Chondrocyte (in vitro differentiated cells): ENCODE measurements at regions not wholly inside any gene's neighbourhood (a gene's known extent, or its start where the extent isn't known, plus 50 kb on each side); places are given as distances from the start of the nearest gene placed in this dataset.

Experiments
- DNase-seq: peaks from one replicate; pipeline ENCODE4 v3.0.0; 2021; ENCODE audit warnings: mixed read lengths, low spot score
- H3K27ac Mint-ChIP-seq: one replicate; pipeline ENCODE4 v1.8.0; 2021; ENCODE audit warnings: mild to moderate bottlenecking, moderate library complexity, mixed read lengths; ENCODE audit not compliant: unreplicated experiment
- H3K27me3 Mint-ChIP-seq: 2 replicates; pipeline ENCODE4 v1.8.0; 2021; ENCODE audit warnings: low read depth, mixed read lengths
- H3K36me3 Mint-ChIP-seq: 2 replicates; pipeline ENCODE4 v1.8.0; 2021; ENCODE audit warnings: low read depth, mixed read lengths
- H3K4me1 Mint-ChIP-seq: 2 replicates; pipeline ENCODE4 v1.8.0; 2021; ENCODE audit warnings: low read depth, mild to moderate bottlenecking, mixed read lengths
- H3K4me3 Mint-ChIP-seq: one replicate; pipeline ENCODE4 v1.8.0; 2021; ENCODE audit warnings: mild to moderate bottlenecking, moderate library complexity, mixed read lengths; ENCODE audit not compliant: unreplicated experiment
- H3K9me3 Mint-ChIP-seq: 2 replicates; pipeline ENCODE4 v1.8.0; 2021; ENCODE audit warnings: low read depth, mixed read lengths
- TF ChIP-seq, protein P1 (sequence below): fragments of 200-600 bp; sonication (generic); IDR thresholded peaks from 2 replicates; pipeline ENCODE4 v1.5.0; 2021; ENCODE audit warnings: antibody characterized with exemption, mild to moderate bottlenecking, moderate library complexity

DNA sequence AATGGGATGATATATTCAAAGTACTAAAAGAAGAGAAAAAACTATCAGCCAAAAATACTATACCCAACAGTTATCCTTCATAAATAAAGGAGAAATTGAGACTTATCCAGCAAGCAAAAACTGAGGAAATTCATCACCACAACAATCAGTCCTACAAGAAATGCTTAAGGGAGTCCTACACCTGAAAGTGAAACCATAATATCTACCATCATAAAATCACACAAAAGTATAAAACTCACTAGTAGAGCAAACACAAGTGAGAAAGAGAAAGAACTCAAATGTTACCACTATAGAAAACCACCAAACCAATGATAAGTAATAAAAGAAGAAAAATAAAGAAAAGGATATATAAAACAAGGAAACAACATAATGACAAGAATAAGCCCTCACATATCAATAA lies 103.6 kb upstream of the NEO1 start:
- H3K4me1 Mint-ChIP-seq = no peaks in the 10 kb centered on the region
- H3K36me3 Mint-ChIP-seq = peaks cover 2% of the 10 kb centered on the region
- H3K27me3 Mint-ChIP-seq = peaks cover 25% of the 10 kb centered on the region
- TF ChIP-seq, protein P1, sequence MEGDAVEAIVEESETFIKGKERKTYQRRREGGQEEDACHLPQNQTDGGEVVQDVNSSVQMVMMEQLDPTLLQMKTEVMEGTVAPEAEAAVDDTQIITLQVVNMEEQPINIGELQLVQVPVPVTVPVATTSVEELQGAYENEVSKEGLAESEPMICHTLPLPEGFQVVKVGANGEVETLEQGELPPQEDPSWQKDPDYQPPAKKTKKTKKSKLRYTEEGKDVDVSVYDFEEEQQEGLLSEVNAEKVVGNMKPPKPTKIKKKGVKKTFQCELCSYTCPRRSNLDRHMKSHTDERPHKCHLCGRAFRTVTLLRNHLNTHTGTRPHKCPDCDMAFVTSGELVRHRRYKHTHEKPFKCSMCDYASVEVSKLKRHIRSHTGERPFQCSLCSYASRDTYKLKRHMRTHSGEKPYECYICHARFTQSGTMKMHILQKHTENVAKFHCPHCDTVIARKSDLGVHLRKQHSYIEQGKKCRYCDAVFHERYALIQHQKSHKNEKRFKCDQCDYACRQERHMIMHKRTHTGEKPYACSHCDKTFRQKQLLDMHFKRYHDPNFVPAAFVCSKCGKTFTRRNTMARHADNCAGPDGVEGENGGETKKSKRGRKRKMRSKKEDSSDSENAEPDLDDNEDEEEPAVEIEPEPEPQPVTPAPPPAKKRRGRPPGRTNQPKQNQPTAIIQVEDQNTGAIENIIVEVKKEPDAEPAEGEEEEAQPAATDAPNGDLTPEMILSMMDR = no peak
- no peak overlapping the region for H3K27ac Mint-ChIP-seq
- H3K4me3 Mint-ChIP-seq = no peak overlapping the region
- H3K9me3 Mint-ChIP-seq = peaks cover 13% of the 10 kb centered on the region
- DNase-seq = no peak

DNA sequence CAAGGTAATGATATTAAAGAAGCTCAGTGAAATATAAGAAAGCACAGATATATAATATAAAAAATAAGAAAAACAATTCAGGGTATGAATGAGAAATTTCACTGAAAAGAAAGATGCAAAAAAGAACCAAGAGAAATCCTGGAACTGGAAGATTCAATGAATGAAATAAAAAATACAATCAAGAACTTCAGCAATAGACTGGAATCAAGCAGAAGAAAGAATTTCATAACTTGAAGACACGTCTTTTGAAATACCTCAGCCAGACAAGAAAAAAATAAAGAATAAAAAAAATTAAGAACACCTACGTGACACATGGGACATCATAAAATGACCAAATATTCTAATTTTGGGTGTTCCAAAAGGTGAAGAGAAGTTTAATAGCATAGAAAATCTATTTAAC lies 104.6 kb upstream of the NEO1 start:
- Mint-ChIP-seq H3K4me3 (no peak overlapping the region), H3K9me3 (peaks cover 13% of the 10 kb centered on the region)

DNA sequence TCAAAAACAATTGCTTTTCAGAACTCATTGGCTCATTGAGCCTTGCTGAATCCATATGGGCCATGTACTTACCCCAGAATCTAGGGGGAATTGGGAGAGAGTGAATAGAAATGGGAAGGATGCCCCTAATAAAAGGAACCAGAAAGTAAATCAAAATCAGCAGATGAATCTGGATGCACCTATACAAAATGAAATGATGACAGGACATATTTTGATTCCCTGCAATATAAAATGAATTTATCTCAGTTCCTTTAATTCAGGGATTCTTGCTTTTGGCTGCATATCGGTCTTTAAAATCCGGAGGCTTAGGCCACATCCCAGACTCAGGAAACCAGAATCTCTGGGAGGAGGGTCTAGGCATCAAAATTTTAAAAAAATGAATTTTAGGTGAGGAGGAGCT lies 107.7 kb upstream of the NEO1 start:
- H3K27ac Mint-ChIP-seq = no peak overlapping the region
- no peaks in the 10 kb centered on the region for H3K4me1 Mint-ChIP-seq
- peaks cover 13% of the 10 kb centered on the region for H3K9me3 Mint-ChIP-seq
- DNase-seq = no peak
- H3K27me3 Mint-ChIP-seq = peaks cover 15% of the 10 kb centered on the region
- TF ChIP-seq, protein P1 = no peak
- no peak overlapping the region for H3K4me3 Mint-ChIP-seq
- H3K36me3 Mint-ChIP-seq = peaks cover 2% of the 10 kb centered on the region

More for the DNA sequence above, 104.6 kb upstream of the NEO1 start:
- Mint-ChIP-seq H3K36me3 (peaks cover 2% of the 10 kb centered on the region), H3K27ac (no peak overlapping the region), H3K4me1 (no peaks in the 10 kb centered on the region), H3K27me3 (peaks cover 20% of the 10 kb centered on the region)
- DNase-seq = no peak
- TF ChIP-seq, protein P1 = no peak

- Mint-ChIP-seq H3K9me3 (peaks cover 3% of the 10 kb centered on the region), H3K27ac (no peak overlapping the region), H3K4me1 (no peaks in the 10 kb centered on the region), H3K27me3 (peaks cover 21% of the 10 kb centered on the region), H3K4me3 (no peak overlapping the region), H3K36me3 (no peaks in the 10 kb centered on the region)
- DNase-seq = no peak
- TF ChIP-seq, protein P1 = no peak
Observed at GRCh38 chr15:72940229-72940622, 112.0 kb upstream of the NEO1 start.

GRCh38 chr15:72939514-72940228 lies 112.6 kb upstream of the NEO1 start:
- TF ChIP-seq, protein P1 = no peak
- Mint-ChIP-seq H3K27ac (no peak overlapping the region), H3K27me3 (peaks cover 21% of the 10 kb centered on the region), H3K9me3 (peaks cover 3% of the 10 kb centered on the region), H3K36me3 (no peaks in the 10 kb centered on the region), H3K4me3 (no peak overlapping the region), H3K4me1 (no peaks in the 10 kb centered on the region)
- no peak for DNase-seq
